Kidney (tissue), 13 donors: ENCODE measurements at regions not wholly inside any gene's neighbourhood (a gene's known extent, or its start where the extent isn't known, plus 50 kb on each side); places are given as distances from the start of the nearest gene placed in this dataset.
A peak's percentile ranks its signal among the peaks of the same experiment; 100 is the strongest.

ENCODE experiments used
- DNase-seq, 5 donors: peaks; one replicate each; pipeline ENCODE4 v3.0.0-alpha.2; 2013 to 2020
- FAIRE-seq: peaks from 2 replicates; lab custom pipeline; 2012; peaks lifted over from hg19 to GRCh38; lab: Jason Lieb, UNC
- H3K27ac ChIP-seq, 2 donors: one replicate each; pipeline ENCODE4 v1.7.0; 2013; ENCODE audit warnings: low read depth in 2 of 2, low read length in 2 of 2, inconsistent platforms in 1 of 2
- H3K27me3 ChIP-seq: one replicate; pipeline ENCODE4 v1.7.1; 2013; ENCODE audit warnings: low read length, inconsistent platforms; ENCODE audit not compliant: control insufficient read depth, insufficient read depth
- H3K36me3 ChIP-seq, 3 donors: one replicate each; pipeline versions ENCODE4 v1.7.0 to v1.7.1; 2013; ENCODE audit warnings: low read length in 3 of 3, control low read depth in 1 of 3, inconsistent platforms in 1 of 3; ENCODE audit not compliant: insufficient read depth in 3 of 3, control insufficient read depth in 2 of 3
- H3K4me1 ChIP-seq, 3 donors: one replicate each; pipeline versions ENCODE4 v1.7.0 to v1.7.1; 2013; ENCODE audit warnings: low read length in 3 of 3, inconsistent platforms in 1 of 3, low read depth in 1 of 3; ENCODE audit not compliant: control insufficient read depth in 2 of 3, insufficient read depth in 2 of 3
- H3K4me3 ChIP-seq, 3 donors: one replicate each; pipeline versions ENCODE4 v1.7.0 to v1.8.1; 2013; ENCODE audit warnings: low read length in 3 of 3, control low read depth in 1 of 3, inconsistent platforms in 1 of 3
- H3K9ac ChIP-seq, 3 donors: one replicate each; pipeline versions ENCODE4 v1.7.0 to v1.7.1; 2013; ENCODE audit warnings: low read length in 3 of 3, control low read depth in 1 of 3, inconsistent platforms in 1 of 3
- H3K9me3 ChIP-seq, 3 donors: one replicate each; pipeline versions ENCODE4 v1.7.0 to v1.7.1; 2013; ENCODE audit warnings: low read length in 3 of 3, control low read depth in 1 of 3, inconsistent platforms in 1 of 3; ENCODE audit not compliant: control insufficient read depth in 2 of 3, insufficient read depth in 1 of 3
- CTCF ChIP-seq: IDR thresholded peaks from 3 replicates; pipeline ENCODE4 v1.5.1; 2012; ENCODE audit warnings: mild to moderate bottlenecking, moderate library complexity, borderline replicate concordance; ENCODE audit not compliant: insufficient read depth; ENCODE audit errors: extremely low read depth
- intact Hi-C: fragments of 100-400 bp; cut with DNase I; formaldehyde crosslinking; loops from one replicate; pipeline ENCODE4 v1.11.1; 2022
- donor health status: control.
- donor health status: control.
- donor health status: control.
- donor health status: control.
- donor health status: control.
- donor health status: DM: yes; HTN: yes; CAD: no.
- donor health status: Normal renal cell carcinoma (clear cell type).

- Histone ChIP-seq H3K9me3 (no peaks in the 10 kb centered on the region), H3K4me1 (no peaks in the 10 kb centered on the region), H3K36me3 (no peaks in the 10 kb centered on the region), H3K4me3 (no peak overlapping the region), H3K9ac (no peak overlapping the region), H3K27me3 (no peaks in the 10 kb centered on the region), H3K27ac (no peak overlapping the region)
- DNase-seq, result peak in 2 of 5 donors; percentile 22 to 26
- intact Hi-C loops, result no loop called here
- TF ChIP-seq CTCF, result no peak
- no peak for FAIRE-seq
These were observed 403.7 kb downstream of the SIPA1L2 start for GRCh38 chr1:232226197-232226712.

GRCh38 chr1:232225336-232226131, 404.4 kb downstream of the SIPA1L2 start:
- no peaks in the 10 kb centered on the region for H3K36me3 ChIP-seq
- H3K4me1 ChIP-seq, result no peaks in the 10 kb centered on the region
- no peaks in the 10 kb centered on the region for H3K27me3 ChIP-seq
- no peak overlapping the region for H3K9ac ChIP-seq
- TF ChIP-seq CTCF, result no peak
- no peaks in the 10 kb centered on the region for H3K9me3 ChIP-seq
- intact Hi-C loops, result no loop called here
- H3K4me3 ChIP-seq, result no peak overlapping the region
- no peak overlapping the region for H3K27ac ChIP-seq
- FAIRE-seq (no peak), DNase-seq (peak in 1 of 5 donors; percentile 14)

GRCh38 chr1:232223887-232224286, 406.0 kb downstream of the SIPA1L2 start:
- no peak for TF ChIP-seq CTCF

More at GRCh38 chr1:232223887-232224286, 406.0 kb downstream of the SIPA1L2 start:
- Histone ChIP-seq H3K4me3 (no peak overlapping the region), H3K27me3 (no peaks in the 10 kb centered on the region), H3K9me3 (no peaks in the 10 kb centered on the region), H3K27ac (no peak overlapping the region), H3K36me3 (no peaks in the 10 kb centered on the region), H3K9ac (no peak overlapping the region), H3K4me1 (no peaks in the 10 kb centered on the region)
- DNase-seq (no peak), FAIRE-seq (no peak)
- intact Hi-C loops, result no loop called here
